Lung (tissue), 11 donors: ENCODE measurements at regions not wholly inside any gene's neighbourhood (a gene's known extent, or its start where the extent isn't known, plus 50 kb on each side); places are given as distances from the start of the nearest gene placed in this dataset.

Source experiments
- ATAC-seq: fragments of 200-7000 bp; cut with Tn5 transposase; one replicate; pipeline ENCODE4 v1.9.1; 2020; ENCODE audit warnings: moderate number of reproducible peaks; ENCODE audit not compliant: insufficient read depth, low FRiP score
- DNase-seq, 3 donors: peaks; one replicate each; pipeline ENCODE4 v3.0.0-alpha.2; 2013 to 2017
- H3K27ac ChIP-seq, 2 donors: one replicate each; pipeline ENCODE4 v1.5.1; 2013; ENCODE audit warnings: mild to moderate bottlenecking in 2 of 2, moderate library complexity in 2 of 2, control low read depth in 1 of 2, inconsistent platforms in 1 of 2, low read depth in 1 of 2, low read length in 1 of 2
- H3K27me3 ChIP-seq, 3 donors: one replicate each; pipeline ENCODE4 v1.5.1; 2013; ENCODE audit warnings: low read length in 2 of 3; ENCODE audit not compliant: control insufficient read depth in 3 of 3, insufficient read depth in 3 of 3
- H3K36me3 ChIP-seq, 4 donors: one replicate each; pipeline ENCODE4 v1.5.1; 2013; ENCODE audit warnings: low read length in 4 of 4, mild to moderate bottlenecking in 1 of 4, moderate library complexity in 1 of 4; ENCODE audit not compliant: control insufficient read depth in 4 of 4, insufficient read depth in 4 of 4
- H3K4me1 ChIP-seq, 5 donors: one replicate each; pipeline ENCODE4 v1.5.1; 2013; ENCODE audit warnings: low read length in 5 of 5, mild to moderate bottlenecking in 2 of 5, moderate library complexity in 1 of 5; ENCODE audit not compliant: control insufficient read depth in 5 of 5, insufficient read depth in 5 of 5
- H3K4me3 ChIP-seq: one replicate; pipeline ENCODE4 v1.5.1; 2013; ENCODE audit warnings: mild to moderate bottlenecking, control low read depth, moderate library complexity
- H3K9ac ChIP-seq, 2 donors: one replicate each; pipeline ENCODE4 v1.5.1; 2013; ENCODE audit warnings: low read length in 2 of 2, control low read depth in 1 of 2; ENCODE audit not compliant: insufficient read depth in 1 of 2
- H3K9me3 ChIP-seq, 4 donors: one replicate each; pipeline ENCODE4 v1.5.1; 2013; ENCODE audit warnings: low read length in 3 of 4, mild to moderate bottlenecking in 1 of 4, moderate library complexity in 1 of 4; ENCODE audit not compliant: control insufficient read depth in 4 of 4, insufficient read depth in 3 of 4
- CTCF ChIP-seq: IDR thresholded peaks from 2 replicates; pipeline ENCODE4 v1.5.1; 2012; ENCODE audit warnings: mild to moderate bottlenecking; ENCODE audit errors: control extremely low read depth, extremely low read depth
- WGBS, 2 donors: extraction: QIAGEN DNeasy Blood & Tissue Kit; methylation state at CpG; one replicate each; pipeline ENCODE4 v1.1.7; 2013; 5-methylcytosine and 5-hydroxymethylcytosine counted together
- donor health status: control.
- donor health status: control.
- donor health status: Bipolar disorder and iron deficiency.
- donor health status: healthy.
- donor health status: DM: yes; HTN: yes; CAD: no.

GRCh38 chr5:63727583-63727982 is 234.7 kb downstream of the HTR1A start:
- DNase-seq, result no peak
- no peak overlapping the region for H3K4me3 ChIP-seq
- no peaks in the 10 kb centered on the region for H3K36me3 ChIP-seq
- H3K27ac ChIP-seq, result no peak overlapping the region
- no peaks in the 10 kb centered on the region for H3K9me3 ChIP-seq
- ATAC-seq, result no peak
- H3K9ac ChIP-seq, result no peak overlapping the region
- H3K4me1 ChIP-seq, result no peaks in the 10 kb centered on the region
- 59 to 71% methylated on average over 1 of the region's 1 CpG for WGBS, 2 donors
- no peak for TF ChIP-seq CTCF
- H3K27me3 ChIP-seq, result no peaks in the 10 kb centered on the region

- H3K4me3 ChIP-seq, result no peak overlapping the region
- H3K4me1 ChIP-seq, result no peaks in the 10 kb centered on the region
- WGBS, 2 donors, result 12 to 38% methylated on average over 2 of the region's 2 CpGs
- TF ChIP-seq CTCF, result no peak
- H3K9ac ChIP-seq, result no peak overlapping the region
- H3K9me3 ChIP-seq, result no peaks in the 10 kb centered on the region
- H3K27me3 ChIP-seq, result no peaks in the 10 kb centered on the region
- no peaks in the 10 kb centered on the region for H3K36me3 ChIP-seq
- DNase-seq, result no peak
- no peak for ATAC-seq
- H3K27ac ChIP-seq, result no peak overlapping the region
These were observed 235.7 kb downstream of the HTR1A start for GRCh38 chr5:63726496-63726895.

- ATAC-seq (no peak), DNase-seq (no peak)
- WGBS, 2 donors, result 74 to 88% methylated on average over 1 of the region's 1 CpG
- Histone ChIP-seq H3K27ac (no peak overlapping the region), H3K4me3 (no peak overlapping the region), H3K36me3 (no peaks in the 10 kb centered on the region), H3K9ac (no peak overlapping the region), H3K27me3 (no peaks in the 10 kb centered on the region), H3K9me3 (no peaks in the 10 kb centered on the region), H3K4me1 (no peaks in the 10 kb centered on the region)
- TF ChIP-seq CTCF, result no peak
These were observed 243.1 kb downstream of the HTR1A start for GRCh38 chr5:63719147-63719546.

- no peak overlapping the region for H3K9ac ChIP-seq
These were observed 262.0 kb downstream of the HTR1A start for GRCh38 chr5:63700241-63700640.

More at GRCh38 chr5:63700241-63700640, 262.0 kb downstream of the HTR1A start:
- no peak for DNase-seq
- no peak for ATAC-seq
- no peak for TF ChIP-seq CTCF
- no peaks in the 10 kb centered on the region for H3K36me3 ChIP-seq
- no peak overlapping the region for H3K4me3 ChIP-seq
- no peaks in the 10 kb centered on the region for H3K4me1 ChIP-seq
- H3K27me3 ChIP-seq, result no peaks in the 10 kb centered on the region
- no peaks in the 10 kb centered on the region for H3K9me3 ChIP-seq
- no peak overlapping the region for H3K27ac ChIP-seq
- WGBS, 2 donors, result 48 to 61% methylated on average over 1 of the region's 1 CpG
